ENCODE measurements at regions not wholly inside any gene's neighbourhood (a gene's known extent, or its start where the extent isn't known, plus 50 kb on each side); places are given as distances from the start of the nearest gene placed in this dataset.

- Histone ChIP-seq H3K9me3 (ENCODE audit: control insufficient read depth in 1 of 2, low read length in 2 of 2) (no peaks in the 10 kb centered on the region), H3K27me3 (ENCODE audit: low read depth, low read length) (no peaks in the 10 kb centered on the region), H3K4me3 (ENCODE audit: low read depth in 1 of 2, low read length in 2 of 2) (no peak overlapping the region), H3K36me3 (ENCODE audit: control insufficient read depth in 1 of 2, insufficient read depth in 2 of 2, low read length in 2 of 2) (no peaks in the 10 kb centered on the region), H3K4me1 (ENCODE audit: control insufficient read depth in 1 of 2, insufficient read depth in 2 of 2, low read length in 2 of 2) (no peaks in the 10 kb centered on the region), H3K27ac (ENCODE audit: low read length) (no peak overlapping the region)
These were observed 403.4 kb downstream of the CDH11 start for GRCh38 chr16:64718486-64718885.

- Histone ChIP-seq H3K9me3 (ENCODE audit: control insufficient read depth in 1 of 2, low read length in 2 of 2) (no peaks in the 10 kb centered on the region), H3K36me3 (ENCODE audit: control insufficient read depth in 1 of 2, insufficient read depth in 2 of 2, low read length in 2 of 2) (no peaks in the 10 kb centered on the region), H3K27me3 (ENCODE audit: low read depth, low read length) (no peaks in the 10 kb centered on the region), H3K27ac (ENCODE audit: low read length) (no peak overlapping the region), H3K4me1 (ENCODE audit: control insufficient read depth in 1 of 2, insufficient read depth in 2 of 2, low read length in 2 of 2) (no peaks in the 10 kb centered on the region), H3K4me3 (ENCODE audit: low read depth in 1 of 2, low read length in 2 of 2) (no peak overlapping the region)
These were observed 404.0 kb downstream of the CDH11 start for GRCh38 chr16:64717871-64718270.

GRCh38 chr16:64715624-64716023, 406.2 kb downstream of the CDH11 start:
- H3K27me3 ChIP-seq (ENCODE audit: low read depth, low read length) = no peaks in the 10 kb centered on the region
- H3K4me3 ChIP-seq (ENCODE audit: low read depth in 1 of 2, low read length in 2 of 2) = no peak overlapping the region
- no peaks in the 10 kb centered on the region for H3K9me3 ChIP-seq (ENCODE audit: control insufficient read depth in 1 of 2, low read length in 2 of 2)
- H3K4me1 ChIP-seq (ENCODE audit: control insufficient read depth in 1 of 2, insufficient read depth in 2 of 2, low read length in 2 of 2) = no peaks in the 10 kb centered on the region
- H3K27ac ChIP-seq (ENCODE audit: low read length) = no peak overlapping the region
- no peaks in the 10 kb centered on the region for H3K36me3 ChIP-seq (ENCODE audit: control insufficient read depth in 1 of 2, insufficient read depth in 2 of 2, low read length in 2 of 2)

- no peak overlapping the region for H3K4me3 ChIP-seq (ENCODE audit: low read depth in 1 of 2, low read length in 2 of 2)
- no peaks in the 10 kb centered on the region for H3K36me3 ChIP-seq (ENCODE audit: control insufficient read depth in 1 of 2, insufficient read depth in 2 of 2, low read length in 2 of 2)
- no peaks in the 10 kb centered on the region for H3K4me1 ChIP-seq (ENCODE audit: control insufficient read depth in 1 of 2, insufficient read depth in 2 of 2, low read length in 2 of 2)
- H3K27ac ChIP-seq (ENCODE audit: low read length) = no peak overlapping the region
- H3K27me3 ChIP-seq (ENCODE audit: low read depth, low read length) = no peaks in the 10 kb centered on the region
- H3K9me3 ChIP-seq (ENCODE audit: control insufficient read depth in 1 of 2, low read length in 2 of 2) = no peaks in the 10 kb centered on the region
These were observed 409.8 kb downstream of the CDH11 start for GRCh38 chr16:64712026-64712425.

- no peaks in the 10 kb centered on the region for H3K4me1 ChIP-seq (ENCODE audit: control insufficient read depth in 1 of 2, insufficient read depth in 2 of 2, low read length in 2 of 2)
- no peak overlapping the region for H3K27ac ChIP-seq (ENCODE audit: low read length)
- H3K4me3 ChIP-seq (ENCODE audit: low read depth in 1 of 2, low read length in 2 of 2) = no peak overlapping the region
- H3K36me3 ChIP-seq (ENCODE audit: control insufficient read depth in 1 of 2, insufficient read depth in 2 of 2, low read length in 2 of 2) = no peaks in the 10 kb centered on the region
- no peaks in the 10 kb centered on the region for H3K9me3 ChIP-seq (ENCODE audit: control insufficient read depth in 1 of 2, low read length in 2 of 2)
- H3K27me3 ChIP-seq (ENCODE audit: low read depth, low read length) = no peaks in the 10 kb centered on the region
These were observed 410.3 kb downstream of the CDH11 start for GRCh38 chr16:64711596-64711995.

- Histone ChIP-seq H3K36me3 (ENCODE audit: control insufficient read depth in 1 of 2, insufficient read depth in 2 of 2, low read length in 2 of 2) (no peaks in the 10 kb centered on the region), H3K27ac (ENCODE audit: low read length) (no peak overlapping the region), H3K9me3 (ENCODE audit: control insufficient read depth in 1 of 2, low read length in 2 of 2) (no peaks in the 10 kb centered on the region), H3K27me3 (ENCODE audit: low read depth, low read length) (no peaks in the 10 kb centered on the region), H3K4me3 (ENCODE audit: low read depth in 1 of 2, low read length in 2 of 2) (no peak overlapping the region), H3K4me1 (ENCODE audit: control insufficient read depth in 1 of 2, insufficient read depth in 2 of 2, low read length in 2 of 2) (no peaks in the 10 kb centered on the region)
These were observed 410.8 kb downstream of the CDH11 start for GRCh38 chr16:64711026-64711425.

- Histone ChIP-seq H3K27me3 (ENCODE audit: low read depth, low read length) (no peaks in the 10 kb centered on the region), H3K9me3 (ENCODE audit: control insufficient read depth in 1 of 2, low read length in 2 of 2) (no peaks in the 10 kb centered on the region), H3K36me3 (ENCODE audit: control insufficient read depth in 1 of 2, insufficient read depth in 2 of 2, low read length in 2 of 2) (no peaks in the 10 kb centered on the region), H3K4me3 (ENCODE audit: low read depth in 1 of 2, low read length in 2 of 2) (no peak overlapping the region), H3K27ac (ENCODE audit: low read length) (no peak overlapping the region), H3K4me1 (ENCODE audit: control insufficient read depth in 1 of 2, insufficient read depth in 2 of 2, low read length in 2 of 2) (no peaks in the 10 kb centered on the region)
These were observed 416.4 kb downstream of the CDH11 start for GRCh38 chr16:64705443-64705842.

- Histone ChIP-seq H3K36me3 (ENCODE audit: control insufficient read depth in 1 of 2, insufficient read depth in 2 of 2, low read length in 2 of 2) (no peaks in the 10 kb centered on the region), H3K4me1 (ENCODE audit: control insufficient read depth in 1 of 2, insufficient read depth in 2 of 2, low read length in 2 of 2) (no peaks in the 10 kb centered on the region), H3K27ac (ENCODE audit: low read length) (no peak overlapping the region), H3K9me3 (ENCODE audit: control insufficient read depth in 1 of 2, low read length in 2 of 2) (no peaks in the 10 kb centered on the region), H3K27me3 (ENCODE audit: low read depth, low read length) (no peaks in the 10 kb centered on the region), H3K4me3 (ENCODE audit: low read depth in 1 of 2, low read length in 2 of 2) (no peak overlapping the region)
These were observed 417.5 kb downstream of the CDH11 start for GRCh38 chr16:64704386-64704785.

- Histone ChIP-seq H3K36me3 (ENCODE audit: control insufficient read depth in 1 of 2, insufficient read depth in 2 of 2, low read length in 2 of 2) (no peaks in the 10 kb centered on the region), H3K4me3 (ENCODE audit: low read depth in 1 of 2, low read length in 2 of 2) (no peak overlapping the region), H3K4me1 (ENCODE audit: control insufficient read depth in 1 of 2, insufficient read depth in 2 of 2, low read length in 2 of 2) (no peaks in the 10 kb centered on the region), H3K9me3 (ENCODE audit: control insufficient read depth in 1 of 2, low read length in 2 of 2) (no peaks in the 10 kb centered on the region), H3K27ac (ENCODE audit: low read length) (no peak overlapping the region), H3K27me3 (ENCODE audit: low read depth, low read length) (no peaks in the 10 kb centered on the region)
These were observed 419.4 kb downstream of the CDH11 start for GRCh38 chr16:64702415-64702814.

- Histone ChIP-seq H3K27ac (ENCODE audit: low read length) (no peak overlapping the region), H3K36me3 (ENCODE audit: control insufficient read depth in 1 of 2, insufficient read depth in 2 of 2, low read length in 2 of 2) (no peaks in the 10 kb centered on the region), H3K9me3 (ENCODE audit: control insufficient read depth in 1 of 2, low read length in 2 of 2) (no peaks in the 10 kb centered on the region), H3K4me3 (ENCODE audit: low read depth in 1 of 2, low read length in 2 of 2) (no peak overlapping the region), H3K4me1 (ENCODE audit: control insufficient read depth in 1 of 2, insufficient read depth in 2 of 2, low read length in 2 of 2) (no peaks in the 10 kb centered on the region), H3K27me3 (ENCODE audit: low read depth, low read length) (no peaks in the 10 kb centered on the region)
These were observed 421.2 kb downstream of the CDH11 start for GRCh38 chr16:64700628-64701027.

- Histone ChIP-seq H3K36me3 (ENCODE audit: control insufficient read depth in 1 of 2, insufficient read depth in 2 of 2, low read length in 2 of 2) (no peaks in the 10 kb centered on the region), H3K27me3 (ENCODE audit: low read depth, low read length) (no peaks in the 10 kb centered on the region), H3K4me1 (ENCODE audit: control insufficient read depth in 1 of 2, insufficient read depth in 2 of 2, low read length in 2 of 2) (no peaks in the 10 kb centered on the region), H3K27ac (ENCODE audit: low read length) (no peak overlapping the region), H3K4me3 (ENCODE audit: low read depth in 1 of 2, low read length in 2 of 2) (no peak overlapping the region), H3K9me3 (ENCODE audit: control insufficient read depth in 1 of 2, low read length in 2 of 2) (no peaks in the 10 kb centered on the region)
These were observed 425.0 kb downstream of the CDH11 start for GRCh38 chr16:64696866-64697265.

GRCh38 chr16:64695684-64696083, 426.2 kb downstream of the CDH11 start:
- Histone ChIP-seq H3K4me1 (ENCODE audit: control insufficient read depth in 1 of 2, insufficient read depth in 2 of 2, low read length in 2 of 2) (no peaks in the 10 kb centered on the region), H3K27ac (ENCODE audit: low read length) (no peak overlapping the region), H3K27me3 (ENCODE audit: low read depth, low read length) (no peaks in the 10 kb centered on the region), H3K36me3 (ENCODE audit: control insufficient read depth in 1 of 2, insufficient read depth in 2 of 2, low read length in 2 of 2) (no peaks in the 10 kb centered on the region), H3K4me3 (ENCODE audit: low read depth in 1 of 2, low read length in 2 of 2) (no peak overlapping the region), H3K9me3 (ENCODE audit: control insufficient read depth in 1 of 2, low read length in 2 of 2) (no peaks in the 10 kb centered on the region)

Data from muscle layer of duodenum (tissue), 2 donors.